ENCODE measurements at regions not wholly inside any gene's neighbourhood (a gene's known extent, or its start where the extent isn't known, plus 50 kb on each side); places are given as distances from the start of the nearest gene placed in this dataset.

- intact Hi-C loops (cut with DNase I), result no loop called here
- no peak overlapping the region for H3K27ac ChIP-seq
- ATAC-seq, result no peak
- H3K4me1 ChIP-seq, result no peaks in the 10 kb centered on the region
- DNase-seq, result no peak
- no peaks in the 10 kb centered on the region for H3K9me3 ChIP-seq
- H3K36me3 ChIP-seq (replicated peaks in 1 of 2; ENCODE audit: insufficient read depth in 1 of 2, low read depth in 2 of 2), result no peaks in the 10 kb centered on the region
- TF ChIP-seq POLR2A (IDR thresholded peaks at IDR 0.05) (no peak), CTCF (IDR thresholded peaks at IDR 0.05) (no peak)
- 52 to 59% methylated on average over 1 of the region's 1 CpG for WGBS, 2 donors
- no peaks in the 10 kb centered on the region for H3K27me3 ChIP-seq
- H3K4me3 ChIP-seq, result no peak overlapping the region
Observed at GRCh38 chr2:180799141-180799540, 181.3 kb upstream of the UBE2E3 start.

DNA sequence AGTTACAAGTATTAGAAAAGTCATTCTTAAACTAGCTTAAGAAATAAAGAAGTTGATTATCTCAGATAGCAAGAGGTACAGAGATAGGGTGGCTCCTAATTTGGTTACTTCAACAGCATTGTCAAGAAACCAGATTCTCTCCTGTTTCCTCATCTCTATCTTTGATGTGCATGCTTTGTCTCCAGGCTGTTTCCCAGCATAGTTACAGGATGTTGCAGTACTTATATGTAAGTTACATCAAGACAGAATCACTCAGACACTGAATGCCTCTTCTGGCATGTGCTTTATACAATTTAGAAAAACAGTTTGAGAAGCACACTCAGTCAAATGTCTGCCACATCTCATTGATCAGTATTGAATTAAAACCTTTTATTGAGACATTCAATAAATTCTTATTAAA, 189.5 kb upstream of the UBE2E3 start:
- ATAC-seq, result no peak
- intact Hi-C loops (cut with DNase I), result no loop called here

GRCh38 chr2:180787330-180787729, 193.1 kb upstream of the UBE2E3 start:
- H3K27ac ChIP-seq, result no peak overlapping the region
- H3K9me3 ChIP-seq, result no peaks in the 10 kb centered on the region
- TF ChIP-seq POLR2A (IDR thresholded peaks at IDR 0.05) (no peak), CTCF (IDR thresholded peaks at IDR 0.05) (no peak)
- H3K4me3 ChIP-seq, result no peak overlapping the region
- ATAC-seq, result no peak
- no peaks in the 10 kb centered on the region for H3K27me3 ChIP-seq
- 64 to 70% methylated on average over 1 of the region's 1 CpG for WGBS, 2 donors
- H3K4me1 ChIP-seq, result no peaks in the 10 kb centered on the region
- H3K36me3 ChIP-seq (replicated peaks in 1 of 2; ENCODE audit: insufficient read depth in 1 of 2, low read depth in 2 of 2), result no peaks in the 10 kb centered on the region
- no peak for DNase-seq
- intact Hi-C loops (cut with DNase I), result no loop called here

More for the DNA sequence above, 189.5 kb upstream of the UBE2E3 start:
- Histone ChIP-seq H3K9me3 (no peaks in the 10 kb centered on the region), H3K36me3 (replicated peaks in 1 of 2; ENCODE audit: insufficient read depth in 1 of 2, low read depth in 2 of 2) (no peaks in the 10 kb centered on the region), H3K4me3 (no peak overlapping the region), H3K27ac (no peak overlapping the region), H3K4me1 (no peaks in the 10 kb centered on the region), H3K27me3 (no peaks in the 10 kb centered on the region)
- TF ChIP-seq CTCF (IDR thresholded peaks at IDR 0.05), result no peak
- no peak for TF ChIP-seq POLR2A (IDR thresholded peaks at IDR 0.05)
- no peak for DNase-seq

GRCh38 chr2:180781276-180781675, 199.1 kb upstream of the UBE2E3 start:
- TF ChIP-seq POLR2A (IDR thresholded peaks at IDR 0.05) (no peak), CTCF (IDR thresholded peaks at IDR 0.05) (no peak)
- H3K36me3 ChIP-seq (replicated peaks in 1 of 2; ENCODE audit: insufficient read depth in 1 of 2, low read depth in 2 of 2), result no peaks in the 10 kb centered on the region
- no peaks in the 10 kb centered on the region for H3K9me3 ChIP-seq
- H3K4me3 ChIP-seq, result no peak overlapping the region
- no peaks in the 10 kb centered on the region for H3K4me1 ChIP-seq
- no peak for ATAC-seq
- DNase-seq, result no peak
- H3K27me3 ChIP-seq, result no peaks in the 10 kb centered on the region
- no peak overlapping the region for H3K27ac ChIP-seq
- 90 to 95% methylated on average over 2 of the region's 2 CpGs for WGBS, 2 donors
- intact Hi-C loops (cut with DNase I), result no loop called here

GRCh38 chr2:180778291-180778690, 202.1 kb upstream of the UBE2E3 start:
- H3K4me3 ChIP-seq, result no peak overlapping the region
- TF ChIP-seq POLR2A (IDR thresholded peaks at IDR 0.05), result no peak
- WGBS, 2 donors, result 80 to 82% methylated on average over 5 of the region's 5 CpGs

More at GRCh38 chr2:180778291-180778690, 202.1 kb upstream of the UBE2E3 start:
- no peaks in the 10 kb centered on the region for H3K27me3 ChIP-seq
- intact Hi-C loops (cut with DNase I), result no loop called here
- H3K27ac ChIP-seq, result no peak overlapping the region
- H3K9me3 ChIP-seq, result no peaks in the 10 kb centered on the region
- no peaks in the 10 kb centered on the region for H3K4me1 ChIP-seq
- DNase-seq (no peak), ATAC-seq (no peak)
- no peaks in the 10 kb centered on the region for H3K36me3 ChIP-seq (replicated peaks in 1 of 2; ENCODE audit: insufficient read depth in 1 of 2, low read depth in 2 of 2)
